Natural killer cell (primary cell): ENCODE measurements at regions not wholly inside any gene's neighbourhood (a gene's known extent, or its start where the extent isn't known, plus 50 kb on each side); places are given as distances from the start of the nearest gene placed in this dataset.

ENCODE experiments used
- ATAC-seq, 3 donors: fragments of 150-1000 bp in 2 of 3; fragments of 200-7000 bp in 1 of 3; cut with Tn5 transposase; 1 replicate in 1 of 3; 2 replicates in 2 of 3; pipeline ENCODE4 v1.10.0; 2021; ENCODE audit warnings: mild to moderate bottlenecking in 2 of 3, moderate library complexity in 2 of 3
- DNase-seq, 2 donors: peaks; one replicate each; pipeline versions ENCODE4 v3.0.0 to v3.0.0-alpha.2; 2013 to 2021; ENCODE audit warnings: mixed read lengths in 1 of 2
- H3K27ac ChIP-seq: one replicate; pipeline ENCODE4 v1.5.1; 2013; ENCODE audit warnings: mild to moderate bottlenecking, low read length
- H3K27me3 ChIP-seq: one replicate; pipeline ENCODE4 v1.6.1; 2013; ENCODE audit warnings: low read length; ENCODE audit not compliant: control insufficient read depth, insufficient read depth
- H3K36me3 ChIP-seq: one replicate; pipeline ENCODE4 v1.6.1; 2013; ENCODE audit warnings: low read length; ENCODE audit not compliant: control insufficient read depth, insufficient read depth
- H3K4me1 ChIP-seq: one replicate; pipeline ENCODE4 v1.6.1; 2013; ENCODE audit warnings: low read length; ENCODE audit not compliant: control insufficient read depth, insufficient read depth
- H3K4me3 ChIP-seq: one replicate; pipeline ENCODE4 v1.5.1; 2013; ENCODE audit warnings: low read length
- H3K9me3 ChIP-seq: one replicate; pipeline ENCODE4 v1.6.1; 2013; ENCODE audit warnings: low read length; ENCODE audit not compliant: control insufficient read depth, insufficient read depth
- H3K27ac Mint-ChIP-seq, 2 donors: one replicate each; pipeline ENCODE4 v1.8.0; 2022; ENCODE audit warnings: mild to moderate bottlenecking in 2 of 2, mixed read lengths in 2 of 2, moderate library complexity in 1 of 2
- H3K27me3 Mint-ChIP-seq, 2 donors: one replicate each; pipeline ENCODE4 v1.8.0; 2022; ENCODE audit warnings: low read depth in 2 of 2, mixed read lengths in 2 of 2
- H3K36me3 Mint-ChIP-seq: one replicate; pipeline ENCODE4 v1.8.0; 2022; ENCODE audit warnings: mixed read lengths
- H3K4me1 Mint-ChIP-seq, 2 donors: one replicate each; pipeline ENCODE4 v1.8.0; 2022; ENCODE audit warnings: mixed read lengths in 2 of 2
- H3K4me3 Mint-ChIP-seq: one replicate; pipeline ENCODE4 v1.8.0; 2022; ENCODE audit warnings: mild to moderate bottlenecking, moderate library complexity, mixed read lengths
- H3K9me3 Mint-ChIP-seq, 2 donors: one replicate each; pipeline ENCODE4 v1.8.0; 2022; ENCODE audit warnings: mixed read lengths in 2 of 2
- CTCF ChIP-seq: fragments of 200-600 bp; IDR thresholded peaks from one replicate; pipeline ENCODE4 v1.8.0; 2022; ENCODE audit warnings: antibody characterized with exemption
- WGBS: methylation state at CpG from one replicate; pipeline ENCODE4 v1.1.7; 2013; ENCODE audit warnings: missing lambda C conversion rate; ENCODE audit not compliant: insufficient coverage; 5-methylcytosine and 5-hydroxymethylcytosine counted together
- intact Hi-C: fragments of 100-400 bp; cut with micrococcal nuclease; formaldehyde crosslinking; loops from one replicate; pipeline ENCODE4 v1.14.2; 2022

GRCh38 chr1:98221923-98222322, 301.1 kb upstream of the DPYD start:
- peaks cover 2% of the 10 kb centered on the region for H3K27me3 ChIP-seq
- no peaks in the 10 kb centered on the region for H3K9me3 ChIP-seq
- no peak overlapping the region for H3K27ac ChIP-seq
- TF ChIP-seq CTCF: no peak
- WGBS: 90% methylated on average over 3 of the region's 3 CpGs
- Mint-ChIP-seq H3K9me3 (no peaks in the 10 kb centered on the region), H3K4me3 (no peak overlapping the region), H3K27ac (no peak overlapping the region), H3K4me1 (peaks cover 8% of the 10 kb centered on the region in 2 donors), H3K27me3 (peaks cover 9% of the 10 kb centered on the region in 2 donors), H3K36me3 (no peaks in the 10 kb centered on the region)
- no peak for DNase-seq
- no peaks in the 10 kb centered on the region for H3K36me3 ChIP-seq
- ATAC-seq: no peak
- intact Hi-C loops: no loop called here
- H3K4me3 ChIP-seq: no peak overlapping the region
- H3K4me1 ChIP-seq: no peaks in the 10 kb centered on the region

GRCh38 chr1:98217601-98218000, 296.8 kb upstream of the DPYD start:
- no peaks in the 10 kb centered on the region for H3K36me3 ChIP-seq
- intact Hi-C loops: no loop called here
- no peaks in the 10 kb centered on the region for H3K4me1 ChIP-seq
- H3K4me1 Mint-ChIP-seq: peaks cover 8% of the 10 kb centered on the region in 2 donors
- no peak for TF ChIP-seq CTCF
- H3K4me3 ChIP-seq: no peak overlapping the region
- ATAC-seq (peak in 1 of 3 donors; percentile 37), DNase-seq (no peak)
- no peak overlapping the region for H3K4me3 Mint-ChIP-seq
- peaks cover 2% of the 10 kb centered on the region for H3K27me3 ChIP-seq
- H3K9me3 ChIP-seq: no peaks in the 10 kb centered on the region
- H3K27ac Mint-ChIP-seq: no peak overlapping the region
- no CpG with 5 or more reads among the region's 2 CpGs for WGBS
- H3K36me3 Mint-ChIP-seq: no peaks in the 10 kb centered on the region
- H3K27me3 Mint-ChIP-seq: peaks cover 0 to 8% of the 10 kb centered on the region in 2 donors
- H3K27ac ChIP-seq: no peak overlapping the region
- H3K9me3 Mint-ChIP-seq: peaks cover 0 to 2% of the 10 kb centered on the region in 2 donors

GRCh38 chr1:98216304-98216703, 295.5 kb upstream of the DPYD start:
- no peak overlapping the region for H3K27ac Mint-ChIP-seq
- intact Hi-C loops: no loop called here
- Histone ChIP-seq H3K4me1 (no peaks in the 10 kb centered on the region), H3K9me3 (no peaks in the 10 kb centered on the region), H3K27ac (no peak overlapping the region), H3K27me3 (peaks cover 2% of the 10 kb centered on the region), H3K36me3 (no peaks in the 10 kb centered on the region), H3K4me3 (no peak overlapping the region)
- H3K9me3 Mint-ChIP-seq: peaks cover 0 to 2% of the 10 kb centered on the region in 2 donors
- TF ChIP-seq CTCF: no peak
- peaks cover 0 to 6% of the 10 kb centered on the region in 2 donors for H3K27me3 Mint-ChIP-seq
- no peaks in the 10 kb centered on the region for H3K36me3 Mint-ChIP-seq
- H3K4me1 Mint-ChIP-seq: peaks cover 8% of the 10 kb centered on the region in 2 donors
- ATAC-seq (no peak), DNase-seq (no peak)
- 85% methylated on average over 5 of the region's 5 CpGs for WGBS
- no peak overlapping the region for H3K4me3 Mint-ChIP-seq

GRCh38 chr1:98211271-98211845, 290.5 kb upstream of the DPYD start:
- Mint-ChIP-seq H3K9me3 (peaks cover 0 to 2% of the 10 kb centered on the region in 2 donors), H3K4me3 (no peak overlapping the region), H3K27ac (no peak overlapping the region), H3K4me1 (no peaks in the 10 kb centered on the region), H3K27me3 (peaks cover 0 to 3% of the 10 kb centered on the region in 2 donors), H3K36me3 (no peaks in the 10 kb centered on the region)
- Histone ChIP-seq H3K9me3 (no peaks in the 10 kb centered on the region), H3K27me3 (no peaks in the 10 kb centered on the region), H3K4me3 (no peak overlapping the region), H3K36me3 (no peaks in the 10 kb centered on the region), H3K4me1 (no peaks in the 10 kb centered on the region), H3K27ac (no peak overlapping the region)
- no peak for TF ChIP-seq CTCF
- WGBS: 85% methylated on average over 2 of the region's 2 CpGs
- DNase-seq: no peak
- intact Hi-C loops: no loop called here
- no peak for ATAC-seq
